GM19025 (cell line): ENCODE measurements at regions not wholly inside any gene's neighbourhood (a gene's known extent, or its start where the extent isn't known, plus 50 kb on each side); places are given as distances from the start of the nearest gene placed in this dataset.
"Not testable (repeated sequence)": the region's sequence is repeated elsewhere in the genome, so short reads cannot be mapped to it uniquely, and the experiment has no call there.

ENCODE experiments used
- ATAC-seq: cut with Tn5 transposase; IDR thresholded peaks from one replicate; pipeline ENCODE4 v1.9.1; 2021; ENCODE audit warnings: mild to moderate bottlenecking, low read depth, moderate library complexity; ENCODE audit not compliant: unreplicated experiment

- ATAC-seq = not testable (repeated sequence)
Observed at GRCh38 chr16:31975826-31976419, 102.3 kb downstream of the ZNF267 start.

- not testable (repeated sequence) for ATAC-seq
Observed at GRCh38 chr16:31978463-31978862, 104.9 kb downstream of the ZNF267 start.

GRCh38 chr16:31981739-31982138 lies 108.1 kb downstream of the ZNF267 start:
- ATAC-seq = not testable (repeated sequence)

- not testable (repeated sequence) for ATAC-seq
Observed at GRCh38 chr16:31982986-31983385, 109.4 kb downstream of the ZNF267 start.

GRCh38 chr16:31983666-31984065 lies 110.1 kb downstream of the ZNF267 start:
- ATAC-seq = not testable (repeated sequence)

GRCh38 chr16:31986895-31987294 lies 113.3 kb downstream of the ZNF267 start:
- not testable (repeated sequence) for ATAC-seq

- peak; percentile 63 for ATAC-seq
Observed at GRCh38 chr16:31988595-31989581, 115.3 kb downstream of the ZNF267 start.

- ATAC-seq = not testable (repeated sequence)
Observed at GRCh38 chr16:31990261-31990660, 116.7 kb downstream of the ZNF267 start.

GRCh38 chr16:31990980-31991379 lies 117.4 kb downstream of the ZNF267 start:
- not testable (repeated sequence) for ATAC-seq

- ATAC-seq = not testable (repeated sequence)
Observed at GRCh38 chr16:31996325-31996724, 122.7 kb downstream of the ZNF267 start.

- ATAC-seq = not testable (repeated sequence)
Observed at GRCh38 chr16:32002496-32002895, 128.9 kb downstream of the ZNF267 start.

- ATAC-seq = not testable (repeated sequence)
Observed at GRCh38 chr16:32003819-32004218, 130.2 kb downstream of the ZNF267 start.

GRCh38 chr16:32038783-32039496 lies 165.3 kb downstream of the ZNF267 start:
- not testable (repeated sequence) for ATAC-seq

GRCh38 chr16:32039919-32040318 lies 166.3 kb downstream of the ZNF267 start:
- not testable (repeated sequence) for ATAC-seq

- ATAC-seq = not testable (repeated sequence)
Observed at GRCh38 chr16:32066016-32066651, 187.0 kb upstream of the TP53TG3D start.

- not testable (repeated sequence) for ATAC-seq
Observed at GRCh38 chr16:32071586-32071985, 181.5 kb upstream of the TP53TG3D start.

GRCh38 chr16:32083891-32084290 lies 169.2 kb upstream of the TP53TG3D start:
- not testable (repeated sequence) for ATAC-seq

GRCh38 chr16:32084656-32085401 lies 168.3 kb upstream of the TP53TG3D start:
- ATAC-seq = not testable (repeated sequence)

- ATAC-seq = not testable (repeated sequence)
Observed at GRCh38 chr16:32085438-32086141, 167.5 kb upstream of the TP53TG3D start.
